SK-N-SH treated with all-trans-retinoic acid at 6 μM for 48 hours (cell line): ENCODE measurements at regions not wholly inside any gene's neighbourhood (a gene's known extent, or its start where the extent isn't known, plus 50 kb on each side); places are given as distances from the start of the nearest gene placed in this dataset.

ENCODE experiments used
- ATAC-seq: fragments of 200-7000 bp; cut with Tn5 transposase; 3 replicates; pipeline ENCODE4 v1.9.1; 2020; ENCODE audit warnings: mild to moderate bottlenecking, moderate library complexity
- ARNTL ChIP-seq: fragments of 450-650 bp; formaldehyde crosslinking; IDR thresholded peaks from 2 replicates; pipeline ENCODE4 v1.5.0; 2020; ENCODE audit warnings: low read depth, mild to moderate bottlenecking, moderate library complexity, borderline replicate concordance
- BACH2 ChIP-seq: fragments of 250-450 bp; sonication (Bioruptor Pico); IDR thresholded peaks from 2 replicates; pipeline ENCODE4 v1.9.0; 2021; ENCODE audit warnings: mild to moderate bottlenecking, borderline replicate concordance
- CSDC2 ChIP-seq: fragments of 250-450 bp; sonication (Bioruptor Pico); IDR thresholded peaks from 2 replicates; pipeline ENCODE4 v1.5.0; 2020; ENCODE audit warnings: mild to moderate bottlenecking, moderate library complexity
- ESRRG ChIP-seq: fragments of 250-450 bp; sonication (Bioruptor Pico); IDR thresholded peaks from 2 replicates; pipeline ENCODE4 v1.6.1; 2021; ENCODE audit warnings: mild to moderate bottlenecking
- GLIS3 ChIP-seq: fragments of 250-450 bp; sonication (Bioruptor Pico); IDR thresholded peaks from 2 replicates; pipeline ENCODE4 v1.5.0; 2020; ENCODE audit warnings: mild to moderate bottlenecking, moderate library complexity
- OSR1 ChIP-seq: fragments of 250-450 bp; sonication (Bioruptor Pico); IDR thresholded peaks from 2 replicates; pipeline ENCODE4 v1.8.0; 2022; ENCODE audit warnings: moderate library complexity, mild to moderate bottlenecking, inconsistent platforms
- PPARA ChIP-seq: fragments of 250-450 bp; sonication (Bioruptor Pico); IDR thresholded peaks from 2 replicates; pipeline ENCODE4 v1.5.0; 2020; ENCODE audit warnings: mild to moderate bottlenecking, borderline replicate concordance
- RARB ChIP-seq: fragments of 250-450 bp; sonication (Bioruptor Pico); IDR thresholded peaks from 2 replicates; pipeline ENCODE4 v1.8.0; 2021; ENCODE audit warnings: mild to moderate bottlenecking, moderate library complexity
- SNAI2 ChIP-seq: fragments of 250-450 bp; sonication (Bioruptor Pico); IDR thresholded peaks from 2 replicates; pipeline ENCODE4 v1.5.0; 2020; ENCODE audit warnings: mild to moderate bottlenecking, moderate library complexity
- TOX ChIP-seq: fragments of 250-450 bp; sonication (Bioruptor Pico); IDR thresholded peaks from 2 replicates; pipeline ENCODE4 v1.8.0; 2021; ENCODE audit warnings: mild to moderate bottlenecking, moderate library complexity, borderline replicate concordance
- ZC3H10 ChIP-seq: fragments of 250-450 bp; sonication (Bioruptor Pico); IDR thresholded peaks from 2 replicates; pipeline ENCODE4 v1.5.1; 2021; ENCODE audit warnings: mild to moderate bottlenecking, moderate library complexity
- ZFP30 ChIP-seq: fragments of 450-650 bp; formaldehyde crosslinking; IDR thresholded peaks from 2 replicates; pipeline ENCODE4 v1.5.0; 2022; ENCODE audit warnings: mild to moderate bottlenecking, moderate library complexity
- ZNF565 ChIP-seq: fragments of 450-650 bp; formaldehyde crosslinking; conservative IDR thresholded peaks from 2 replicates; pipeline ENCODE4 v1.5.0; 2020; ENCODE audit warnings: low read depth, mild to moderate bottlenecking, moderate library complexity
- ZNF70 ChIP-seq: fragments of 450-650 bp; formaldehyde crosslinking; IDR thresholded peaks from 2 replicates; pipeline ENCODE4 v1.5.0; 2020; ENCODE audit warnings: mild to moderate bottlenecking, moderate library complexity
- ZNF8 ChIP-seq: fragments of 450-650 bp; formaldehyde crosslinking; IDR thresholded peaks from 2 replicates; pipeline ENCODE4 v1.5.0; 2020; ENCODE audit warnings: mild to moderate bottlenecking, moderate library complexity
- TF ChIP-seq, protein P1 (sequence below): fragments of 250-450 bp; sonication (Bioruptor Pico); IDR thresholded peaks from 2 replicates; pipeline ENCODE4 v1.5.0; 2020; ENCODE audit warnings: mild to moderate bottlenecking, moderate library complexity
- TF ChIP-seq, protein P2 (sequence below): fragments of 250-450 bp; sonication (Bioruptor Pico); IDR thresholded peaks from 2 replicates; pipeline ENCODE4 v1.8.0; 2021; ENCODE audit warnings: low read depth, mild to moderate bottlenecking, moderate library complexity, borderline replicate concordance
- TF ChIP-seq, protein P3 (sequence below): fragments of 250-450 bp; sonication (Bioruptor Pico); IDR thresholded peaks from 2 replicates; pipeline ENCODE4 v1.5.1; 2020; ENCODE audit warnings: low read depth, mild to moderate bottlenecking, moderate library complexity
- TF ChIP-seq, protein P4 (sequence below): fragments of 250-450 bp; sonication (Bioruptor Pico); IDR thresholded peaks from 2 replicates; pipeline ENCODE4 v1.8.0; 2020; ENCODE audit warnings: mild to moderate bottlenecking, moderate library complexity, borderline replicate concordance

DNA sequence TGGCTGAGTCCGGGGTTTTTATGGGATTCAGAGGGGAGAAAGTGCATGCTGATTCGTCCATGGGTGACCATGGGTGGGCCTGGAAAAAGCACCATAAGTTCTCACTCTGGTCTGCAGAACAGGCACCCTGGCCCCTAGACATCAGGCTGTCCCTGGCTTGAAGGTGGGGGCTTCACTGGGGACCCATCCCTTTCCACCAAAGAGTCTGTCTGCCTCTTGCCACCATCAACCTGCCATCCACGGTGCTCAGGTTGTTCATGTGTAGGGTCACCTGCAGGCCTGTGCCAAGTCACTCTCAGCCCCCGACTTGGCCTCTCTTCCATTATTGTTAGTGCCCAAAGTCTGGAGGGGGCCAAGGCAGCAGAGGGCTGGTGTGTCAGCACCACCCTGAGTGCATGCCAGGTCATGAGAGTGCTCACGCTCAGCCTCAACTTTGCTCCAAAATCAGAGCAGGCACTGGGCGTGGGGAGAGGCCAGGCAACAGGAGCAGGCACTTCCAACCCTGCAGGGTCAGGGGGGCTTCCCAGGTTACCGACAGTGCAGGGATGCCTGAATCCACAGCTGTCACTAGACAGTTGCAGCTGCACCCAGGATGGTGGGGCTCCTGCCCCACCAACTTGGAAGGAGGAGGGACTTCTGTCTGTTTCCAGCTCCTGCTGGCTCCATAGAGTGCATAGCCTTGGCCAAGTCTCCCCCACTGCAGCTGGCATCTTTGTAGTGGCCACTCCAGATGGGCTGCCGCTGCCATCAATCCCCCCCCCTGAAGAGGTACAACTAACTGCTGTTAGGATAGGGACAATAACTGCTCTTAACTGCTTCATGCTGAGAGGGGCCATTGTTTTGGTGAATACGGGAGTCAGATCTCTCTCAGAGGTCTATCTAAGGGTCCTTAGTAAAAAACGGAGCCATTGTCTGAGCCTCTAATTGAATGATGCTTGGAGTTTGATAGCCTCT is 209.3 kb downstream of the AKAIN1 start:
- no peak for ATAC-seq
- TF ChIP-seq GLIS3 (CRISPR knock-in tag) (no peak), ESRRG (CRISPR knock-in tag) (no peak), OSR1 (CRISPR knock-in tag) (no peak), ZC3H10 (CRISPR knock-in tag) (no peak), CSDC2 (CRISPR knock-in tag) (no peak), TOX (no peak), BACH2 (CRISPR knock-in tag) (no peak), ZNF70 (CRISPR knock-in tag) (no peak), ZNF565 (CRISPR knock-in tag) (no peak), ARNTL (no peak), PPARA (CRISPR knock-in tag) (no peak), RARB (CRISPR knock-in tag) (no peak), SNAI2 (CRISPR knock-in tag) (no peak), ZNF8 (CRISPR knock-in tag) (no peak), ZFP30 (CRISPR knock-in tag) (no peak)
- TF ChIP-seq, protein P1, sequence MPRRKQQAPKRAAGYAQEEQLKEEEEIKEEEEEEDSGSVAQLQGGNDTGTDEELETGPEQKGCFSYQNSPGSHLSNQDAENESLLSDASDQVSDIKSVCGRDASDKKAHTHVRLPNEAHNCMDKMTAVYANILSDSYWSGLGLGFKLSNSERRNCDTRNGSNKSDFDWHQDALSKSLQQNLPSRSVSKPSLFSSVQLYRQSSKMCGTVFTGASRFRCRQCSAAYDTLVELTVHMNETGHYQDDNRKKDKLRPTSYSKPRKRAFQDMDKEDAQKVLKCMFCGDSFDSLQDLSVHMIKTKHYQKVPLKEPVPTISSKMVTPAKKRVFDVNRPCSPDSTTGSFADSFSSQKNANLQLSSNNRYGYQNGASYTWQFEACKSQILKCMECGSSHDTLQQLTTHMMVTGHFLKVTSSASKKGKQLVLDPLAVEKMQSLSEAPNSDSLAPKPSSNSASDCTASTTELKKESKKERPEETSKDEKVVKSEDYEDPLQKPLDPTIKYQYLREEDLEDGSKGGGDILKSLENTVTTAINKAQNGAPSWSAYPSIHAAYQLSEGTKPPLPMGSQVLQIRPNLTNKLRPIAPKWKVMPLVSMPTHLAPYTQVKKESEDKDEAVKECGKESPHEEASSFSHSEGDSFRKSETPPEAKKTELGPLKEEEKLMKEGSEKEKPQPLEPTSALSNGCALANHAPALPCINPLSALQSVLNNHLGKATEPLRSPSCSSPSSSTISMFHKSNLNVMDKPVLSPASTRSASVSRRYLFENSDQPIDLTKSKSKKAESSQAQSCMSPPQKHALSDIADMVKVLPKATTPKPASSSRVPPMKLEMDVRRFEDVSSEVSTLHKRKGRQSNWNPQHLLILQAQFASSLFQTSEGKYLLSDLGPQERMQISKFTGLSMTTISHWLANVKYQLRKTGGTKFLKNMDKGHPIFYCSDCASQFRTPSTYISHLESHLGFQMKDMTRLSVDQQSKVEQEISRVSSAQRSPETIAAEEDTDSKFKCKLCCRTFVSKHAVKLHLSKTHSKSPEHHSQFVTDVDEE: no peak
- TF ChIP-seq, protein P2, sequence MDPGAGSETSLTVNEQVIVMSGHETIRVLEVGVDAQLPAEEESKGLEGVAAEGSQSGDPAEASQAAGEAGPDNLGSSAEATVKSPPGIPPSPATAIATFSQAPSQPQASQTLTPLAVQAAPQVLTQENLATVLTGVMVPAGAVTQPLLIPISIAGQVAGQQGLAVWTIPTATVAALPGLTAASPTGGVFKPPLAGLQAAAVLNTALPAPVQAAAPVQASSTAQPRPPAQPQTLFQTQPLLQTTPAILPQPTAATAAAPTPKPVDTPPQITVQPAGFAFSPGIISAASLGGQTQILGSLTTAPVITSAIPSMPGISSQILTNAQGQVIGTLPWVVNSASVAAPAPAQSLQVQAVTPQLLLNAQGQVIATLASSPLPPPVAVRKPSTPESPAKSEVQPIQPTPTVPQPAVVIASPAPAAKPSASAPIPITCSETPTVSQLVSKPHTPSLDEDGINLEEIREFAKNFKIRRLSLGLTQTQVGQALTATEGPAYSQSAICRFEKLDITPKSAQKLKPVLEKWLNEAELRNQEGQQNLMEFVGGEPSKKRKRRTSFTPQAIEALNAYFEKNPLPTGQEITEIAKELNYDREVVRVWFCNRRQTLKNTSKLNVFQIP: no peak
- TF ChIP-seq, protein P3, sequence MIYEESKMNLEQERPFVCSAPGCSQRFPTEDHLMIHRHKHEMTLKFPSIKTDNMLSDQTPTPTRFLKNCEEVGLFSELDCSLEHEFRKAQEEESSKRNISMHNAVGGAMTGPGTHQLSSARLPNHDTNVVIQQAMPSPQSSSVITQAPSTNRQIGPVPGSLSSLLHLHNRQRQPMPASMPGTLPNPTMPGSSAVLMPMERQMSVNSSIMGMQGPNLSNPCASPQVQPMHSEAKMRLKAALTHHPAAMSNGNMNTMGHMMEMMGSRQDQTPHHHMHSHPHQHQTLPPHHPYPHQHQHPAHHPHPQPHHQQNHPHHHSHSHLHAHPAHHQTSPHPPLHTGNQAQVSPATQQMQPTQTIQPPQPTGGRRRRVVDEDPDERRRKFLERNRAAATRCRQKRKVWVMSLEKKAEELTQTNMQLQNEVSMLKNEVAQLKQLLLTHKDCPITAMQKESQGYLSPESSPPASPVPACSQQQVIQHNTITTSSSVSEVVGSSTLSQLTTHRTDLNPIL (CRISPR knock-in tag): no peak
- TF ChIP-seq, protein P4, sequence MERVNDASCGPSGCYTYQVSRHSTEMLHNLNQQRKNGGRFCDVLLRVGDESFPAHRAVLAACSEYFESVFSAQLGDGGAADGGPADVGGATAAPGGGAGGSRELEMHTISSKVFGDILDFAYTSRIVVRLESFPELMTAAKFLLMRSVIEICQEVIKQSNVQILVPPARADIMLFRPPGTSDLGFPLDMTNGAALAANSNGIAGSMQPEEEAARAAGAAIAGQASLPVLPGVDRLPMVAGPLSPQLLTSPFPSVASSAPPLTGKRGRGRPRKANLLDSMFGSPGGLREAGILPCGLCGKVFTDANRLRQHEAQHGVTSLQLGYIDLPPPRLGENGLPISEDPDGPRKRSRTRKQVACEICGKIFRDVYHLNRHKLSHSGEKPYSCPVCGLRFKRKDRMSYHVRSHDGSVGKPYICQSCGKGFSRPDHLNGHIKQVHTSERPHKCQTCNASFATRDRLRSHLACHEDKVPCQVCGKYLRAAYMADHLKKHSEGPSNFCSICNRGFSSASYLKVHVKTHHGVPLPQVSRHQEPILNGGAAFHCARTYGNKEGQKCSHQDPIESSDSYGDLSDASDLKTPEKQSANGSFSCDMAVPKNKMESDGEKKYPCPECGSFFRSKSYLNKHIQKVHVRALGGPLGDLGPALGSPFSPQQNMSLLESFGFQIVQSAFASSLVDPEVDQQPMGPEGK (CRISPR knock-in tag): no peak

DNA sequence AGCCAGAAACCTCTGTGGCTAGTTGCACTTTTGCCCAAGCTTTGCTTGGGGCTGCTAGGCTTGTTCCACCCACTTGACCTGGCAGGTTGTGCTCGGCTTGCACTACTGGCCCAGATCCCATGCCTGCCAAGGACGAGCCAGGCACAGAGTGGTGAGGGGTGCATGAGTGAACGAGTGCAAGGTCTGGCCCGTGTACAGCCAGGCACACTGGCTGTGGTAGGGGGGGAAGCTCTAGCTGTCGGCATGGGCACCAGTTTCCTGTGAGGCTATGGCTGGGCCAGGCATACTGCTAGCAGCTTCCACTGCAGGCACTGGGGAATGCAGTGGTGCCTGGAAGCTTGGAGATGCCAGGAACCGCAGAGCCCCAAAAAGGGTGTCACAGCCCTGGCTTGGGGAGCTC is 210.4 kb downstream of the AKAIN1 start:
- TF ChIP-seq, protein P2: no peak
- TF ChIP-seq, protein P4 (CRISPR knock-in tag): no peak
- no peak for TF ChIP-seq CSDC2 (CRISPR knock-in tag)
- no peak for TF ChIP-seq PPARA (CRISPR knock-in tag)
- TF ChIP-seq BACH2 (CRISPR knock-in tag): no peak
- TF ChIP-seq, protein P1: no peak
- no peak for ATAC-seq
